ENCODE measurements at regions not wholly inside any gene's neighbourhood (a gene's known extent, or its start where the extent isn't known, plus 50 kb on each side); places are given as distances from the start of the nearest gene placed in this dataset.

- no peak for DNase-seq (ENCODE audit: low read depth)
Observed at GRCh38 chr7:93015779-93016481, 101.8 kb downstream of the SAMD9 start.

DNA sequence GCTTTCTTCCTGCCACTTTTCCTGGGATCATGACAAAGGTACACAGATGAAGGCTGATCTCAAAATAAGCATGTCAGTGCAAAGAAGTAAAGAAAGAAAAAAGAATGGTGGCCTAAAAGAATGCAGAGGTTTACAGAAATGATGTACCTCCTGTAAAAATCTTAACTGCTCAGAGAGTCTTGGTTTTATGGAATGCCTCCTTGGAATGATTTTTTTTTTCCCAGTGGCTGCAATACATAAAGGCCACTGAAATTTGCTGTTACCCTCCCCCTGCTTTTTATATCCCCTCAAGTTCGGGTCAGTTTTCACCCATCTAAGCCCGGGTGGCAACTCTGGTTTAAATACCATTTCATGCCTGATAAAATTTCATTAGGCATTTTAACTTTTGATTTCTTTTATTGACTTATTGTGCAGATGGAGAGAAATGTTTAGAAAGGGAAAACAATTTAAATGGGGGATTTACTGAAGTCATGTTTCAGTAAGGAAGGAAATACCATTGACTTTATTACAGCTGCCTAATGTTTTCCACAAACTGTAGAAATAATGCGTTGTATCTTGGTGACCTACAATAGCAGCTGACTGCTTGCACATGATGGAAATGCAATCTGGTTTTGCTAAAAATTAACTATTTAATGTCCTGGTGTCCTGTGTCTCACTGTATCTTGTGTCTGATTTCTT lies 102.5 kb downstream of the SAMD9 start:
- no peak for DNase-seq (ENCODE audit: low read depth)

- DNase-seq (ENCODE audit: low read depth), result no peak
Observed at GRCh38 chr7:93014410-93014809, 103.4 kb downstream of the SAMD9 start.

DNA sequence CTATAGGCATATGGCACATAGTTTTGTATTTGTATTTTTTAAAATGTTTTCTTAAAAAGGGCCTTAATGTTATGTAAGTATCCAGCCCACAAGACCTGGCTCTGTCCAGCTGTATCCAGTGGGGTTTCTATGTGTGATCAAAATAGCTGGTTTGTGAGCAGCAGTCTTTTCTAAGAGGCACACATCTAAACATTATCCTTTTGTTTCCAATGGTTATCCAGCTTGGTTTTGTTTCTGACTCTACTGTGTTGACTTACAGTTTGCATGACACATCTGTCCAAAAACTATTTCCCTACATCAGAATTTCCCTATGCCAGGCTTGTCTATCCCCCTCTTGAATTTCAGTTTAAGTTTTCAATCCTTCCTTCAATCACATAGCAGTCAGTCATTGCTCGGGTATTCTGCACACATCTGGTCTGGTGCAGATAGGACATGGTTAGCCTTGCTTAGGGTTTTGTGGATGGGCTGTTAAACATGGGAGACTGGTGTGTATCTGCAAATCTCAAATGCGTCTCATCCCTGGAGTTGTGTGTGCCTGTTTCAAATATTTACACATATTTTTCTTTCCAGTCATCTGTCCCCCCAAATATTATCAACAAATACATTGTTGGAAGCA lies 104.2 kb downstream of the SAMD9 start:
- DNase-seq (ENCODE audit: low read depth), result no peak

GRCh38 chr7:93011351-93012294 lies 106.2 kb downstream of the SAMD9 start:
- DNase-seq (ENCODE audit: low read depth), result peak; percentile 98

- DNase-seq (ENCODE audit: low read depth), result no peak
Observed at GRCh38 chr7:93008833-93009232, 108.9 kb downstream of the SAMD9 start.

GRCh38 chr7:93006480-93007095 lies 111.2 kb downstream of the SAMD9 start:
- no peak for DNase-seq (ENCODE audit: low read depth)

DNA sequence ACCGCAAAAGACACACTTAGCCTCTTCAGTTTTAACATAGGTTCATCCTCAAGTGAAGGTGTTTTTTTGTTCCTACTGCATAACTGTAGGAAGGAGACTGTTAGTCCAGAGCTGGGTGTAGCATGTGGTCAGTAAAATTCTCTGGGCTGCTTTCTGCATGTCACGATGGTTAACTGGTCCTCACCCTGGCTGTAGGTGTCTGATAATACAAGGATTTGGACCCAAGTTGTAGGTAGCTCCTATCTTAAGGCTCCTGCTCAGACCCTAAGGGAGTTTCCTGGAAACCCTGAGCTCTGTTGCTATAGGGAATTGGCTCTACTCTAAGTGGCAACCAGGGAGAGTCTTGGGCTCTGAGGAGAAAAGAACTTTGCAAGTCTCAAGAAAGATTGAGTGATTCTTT lies 112.9 kb downstream of the SAMD9 start:
- no peak for DNase-seq (ENCODE audit: low read depth)

DNA sequence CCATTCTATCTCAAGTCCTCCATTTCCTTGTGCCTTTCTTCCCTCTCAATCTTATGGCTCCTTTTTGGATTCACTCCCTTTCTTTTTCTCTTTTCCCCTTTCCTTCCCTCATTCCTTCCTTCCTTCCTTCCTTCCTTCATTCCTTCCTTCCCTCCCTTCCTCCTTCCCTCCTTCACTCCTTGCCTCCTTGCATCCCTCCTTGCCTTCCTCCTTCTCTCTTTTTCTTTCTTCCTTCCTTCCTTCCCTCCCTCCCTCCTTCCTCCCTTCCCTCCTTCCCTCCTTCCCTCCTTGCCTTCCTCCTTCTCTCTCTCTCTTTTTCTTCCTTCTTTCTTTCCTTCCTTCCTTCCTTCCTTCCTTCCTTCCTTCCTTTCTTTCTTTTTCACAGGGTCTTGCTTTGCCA lies 120.1 kb downstream of the SAMD9 start:
- DNase-seq (ENCODE audit: low read depth), result no peak

- DNase-seq (ENCODE audit: low read depth), result no peak
Observed at GRCh38 chr7:92997152-92997551, 120.6 kb downstream of the SAMD9 start.

DNA sequence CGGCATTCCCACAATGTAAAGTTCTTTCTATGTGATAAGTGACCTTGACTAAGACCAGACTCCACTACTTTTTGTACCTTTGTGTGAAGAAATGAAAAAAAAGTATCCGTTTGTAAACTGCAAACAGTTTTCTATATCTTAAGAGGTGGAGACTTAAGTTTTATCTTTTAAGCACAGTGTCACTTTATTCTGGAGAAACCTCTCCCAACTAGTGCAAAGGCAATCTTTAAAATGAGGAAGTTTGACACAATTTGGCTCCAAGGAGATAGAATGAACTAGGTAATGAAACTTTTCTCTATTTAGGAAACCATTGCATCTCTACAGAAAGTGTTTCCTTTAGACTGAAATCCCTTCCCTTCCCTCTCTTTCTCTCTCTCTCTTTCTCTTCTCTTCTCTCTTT lies 122.9 kb downstream of the SAMD9 start:
- no peak for DNase-seq (ENCODE audit: low read depth)

DNA sequence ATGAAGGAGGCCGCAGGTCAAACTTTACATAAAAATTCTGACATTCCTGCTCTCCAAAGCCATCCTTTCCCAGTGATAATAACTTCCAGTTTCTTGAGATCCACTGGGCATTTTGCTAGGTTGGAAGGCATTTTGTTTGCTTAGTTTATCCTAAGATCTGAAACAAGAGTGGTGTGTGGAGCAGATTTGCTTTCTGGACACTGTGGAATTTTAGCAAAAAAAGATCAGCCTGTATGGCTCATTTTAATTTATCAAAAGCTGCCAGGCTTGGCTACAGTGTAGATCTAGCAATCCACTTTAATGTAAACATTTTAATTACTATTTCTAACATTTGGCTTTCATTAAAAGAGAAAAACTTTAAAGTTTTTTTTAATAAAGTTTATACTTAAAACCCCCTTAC lies 124.8 kb downstream of the SAMD9 start:
- no peak for DNase-seq (ENCODE audit: low read depth)

DNA sequence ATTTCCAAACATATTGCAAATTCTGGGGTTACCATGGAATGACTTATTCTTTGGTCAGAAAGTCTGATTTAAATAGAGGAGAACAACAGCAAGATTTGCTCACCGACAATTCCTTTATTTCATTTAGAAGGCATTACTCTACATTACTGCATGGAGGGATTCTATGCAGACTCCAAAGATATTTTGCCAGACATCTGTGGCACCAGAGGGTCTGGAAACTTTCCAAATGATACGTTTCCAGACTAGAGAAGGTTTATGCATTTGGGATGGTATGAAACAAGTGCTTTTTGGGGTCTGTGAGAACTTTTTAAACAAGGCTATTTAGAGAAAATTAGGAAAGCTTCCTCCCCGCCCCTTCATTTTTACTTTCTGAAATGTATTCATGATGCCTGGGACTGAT lies 125.3 kb downstream of the SAMD9 start:
- no peak for DNase-seq (ENCODE audit: low read depth)

DNA sequence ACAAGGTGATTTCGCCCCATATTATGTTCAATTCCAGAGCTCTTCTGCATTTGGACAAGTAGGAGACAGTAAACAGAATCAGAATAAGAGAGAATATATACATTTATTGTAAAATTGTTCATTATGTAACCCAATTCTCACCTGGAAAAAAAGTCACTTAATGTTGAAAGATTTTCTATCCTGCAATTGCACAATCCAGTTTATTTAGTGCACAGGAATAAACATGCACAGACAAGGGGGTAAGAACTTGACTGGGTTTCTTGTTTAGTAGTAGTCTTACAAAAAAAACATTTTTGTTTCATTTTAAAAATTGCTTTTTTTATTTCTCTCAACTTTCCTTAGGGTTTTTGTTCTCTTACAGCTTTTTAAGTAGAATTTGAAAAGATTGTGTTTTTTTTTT lies 126.6 kb downstream of the SAMD9 start:
- no peak for DNase-seq (ENCODE audit: low read depth)

DNA sequence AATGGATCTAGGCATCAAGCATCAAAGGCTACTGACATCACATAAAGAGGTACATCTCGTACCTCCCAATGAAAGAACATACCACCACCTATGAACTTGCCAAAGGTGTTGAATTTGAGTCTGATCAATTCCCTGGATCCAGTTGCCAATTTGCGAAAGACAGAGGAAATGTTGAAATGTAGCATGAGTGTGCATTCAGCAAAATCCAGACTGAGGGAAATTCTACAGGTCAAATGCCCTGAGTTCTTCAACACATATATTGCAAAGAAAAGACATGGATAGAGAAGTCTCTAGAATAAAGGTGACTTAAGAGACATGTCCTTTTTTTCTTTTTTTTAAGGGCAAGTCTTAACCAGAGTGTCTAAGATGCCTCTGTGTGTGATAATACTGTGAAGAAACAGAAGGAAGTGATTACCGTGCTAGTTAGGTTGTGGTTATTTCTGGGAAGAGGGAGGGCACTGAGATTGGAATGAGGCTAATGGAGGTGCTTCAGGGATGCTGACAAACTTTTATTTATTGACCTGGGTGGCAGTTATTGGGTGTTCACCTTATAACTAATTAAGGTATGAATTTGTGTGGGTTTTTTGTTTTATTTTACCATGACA lies 128.7 kb downstream of the SAMD9 start:
- DNase-seq (ENCODE audit: low read depth), result no peak

- DNase-seq (ENCODE audit: low read depth), result peak; percentile 53
Observed at GRCh38 chr7:92988051-92988450, 129.7 kb downstream of the SAMD9 start.

DNA sequence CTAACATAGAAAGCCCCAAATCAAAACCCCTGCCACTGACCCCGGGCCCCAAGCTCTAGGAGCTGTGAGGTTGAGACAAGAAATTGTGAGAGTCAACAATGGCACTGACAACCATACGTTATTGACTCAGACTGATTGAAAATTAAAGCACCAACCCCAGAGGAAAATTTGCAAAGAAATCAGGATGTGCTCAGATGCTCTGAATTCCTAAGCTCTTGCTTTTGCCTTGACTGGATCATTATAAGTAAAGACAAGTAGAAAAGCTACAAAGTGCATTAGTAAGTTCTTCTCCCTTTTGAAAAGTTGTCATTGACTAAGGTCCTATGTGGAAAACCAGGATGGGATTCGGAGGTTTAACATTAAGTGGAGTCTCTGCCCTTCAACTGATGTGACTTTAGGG lies 130.2 kb downstream of the SAMD9 start:
- no peak for DNase-seq (ENCODE audit: low read depth)

- peak; percentile 62 for DNase-seq (ENCODE audit: low read depth)
Observed at GRCh38 chr7:92987095-92987494, 130.7 kb downstream of the SAMD9 start.

DNA sequence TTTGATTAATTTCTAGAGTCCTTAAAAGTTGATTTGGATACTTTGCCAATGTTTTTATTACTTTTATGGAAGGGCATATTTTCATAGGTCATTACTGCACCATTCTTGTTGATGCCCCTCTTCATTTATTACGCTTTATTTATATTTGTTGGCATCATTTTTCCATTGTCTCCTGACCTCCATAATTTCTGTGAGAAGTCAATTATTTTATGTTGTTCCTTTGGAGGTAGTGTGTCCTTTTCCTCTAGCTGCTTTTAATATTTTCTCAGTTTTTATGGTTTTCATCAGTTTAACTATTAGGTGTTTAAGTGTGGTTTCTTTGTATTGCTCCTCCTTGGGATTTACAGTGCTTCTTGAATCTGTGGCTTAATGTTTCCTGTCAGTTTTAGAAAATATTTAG lies 134.9 kb downstream of the SAMD9 start:
- DNase-seq (ENCODE audit: low read depth), result no peak

DNA sequence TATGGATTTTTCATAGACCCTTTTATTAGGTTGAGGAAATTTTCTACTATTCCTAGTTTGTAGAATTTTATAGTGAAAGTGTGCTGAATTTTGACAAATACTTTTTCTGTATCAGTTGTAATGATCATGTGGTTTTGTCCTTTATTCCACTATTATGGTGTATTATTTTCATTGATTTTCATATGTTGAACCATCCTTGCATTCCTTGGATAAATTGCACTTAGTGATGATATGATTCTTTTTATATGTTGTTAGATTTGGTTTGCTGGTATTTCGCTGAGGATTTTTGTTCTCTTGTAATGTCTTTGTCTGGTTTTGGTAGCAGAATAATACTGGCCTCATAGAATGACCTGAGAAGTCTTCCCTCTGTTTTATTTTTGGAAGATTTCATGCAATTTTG lies 140.6 kb upstream of the CDK6 start:
- no peak for DNase-seq (ENCODE audit: low read depth)

DNA sequence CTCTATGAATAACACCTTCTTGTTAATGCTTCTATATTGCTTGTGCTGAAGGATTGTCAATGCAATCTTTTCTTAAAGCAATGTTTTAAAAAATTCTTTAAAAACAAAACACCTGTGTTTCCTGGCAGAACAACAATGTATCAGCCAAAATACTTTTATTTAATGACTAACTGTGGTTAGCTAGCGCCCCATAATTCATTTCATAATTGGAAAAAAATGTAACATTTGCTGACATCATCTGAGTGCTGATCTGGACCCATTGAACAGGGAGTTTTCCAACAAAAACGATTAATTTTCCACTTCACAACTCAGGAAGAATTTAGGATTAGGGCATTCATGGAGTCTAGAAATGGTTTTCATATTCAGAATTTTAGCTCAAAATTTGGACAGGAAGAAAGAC lies 137.6 kb upstream of the CDK6 start:
- DNase-seq (ENCODE audit: low read depth), result peak; percentile 41

All from non-pigmented ciliary epithelial cell (primary cell).